ENCODE measurements at regions not wholly inside any gene's neighbourhood (a gene's known extent, or its start where the extent isn't known, plus 50 kb on each side); places are given as distances from the start of the nearest gene placed in this dataset.

GRCh38 chr9:129335464-129336129 is 157.5 kb upstream of the IER5L start:
- Histone ChIP-seq H3K9ac (ENCODE audit: insufficient read depth in 1 of 2, low read length in 2 of 2) (peak overlapping the region in 1 of 2 donors; percentile 35), H3K27me3 (ENCODE audit: control insufficient read depth in 3 of 3, insufficient read depth in 3 of 3, low read length in 2 of 3) (no peaks in the 10 kb centered on the region), H3K27ac (ENCODE audit: low read depth in 1 of 2, low read length in 1 of 2) (peak overlapping the region in 1 of 2 donors; percentile 87), H3K36me3 (ENCODE audit: control insufficient read depth in 4 of 4, insufficient read depth in 4 of 4, low read length in 4 of 4) (no peaks in the 10 kb centered on the region), H3K4me3 (no peak overlapping the region), H3K4me1 (ENCODE audit: control insufficient read depth in 5 of 5, insufficient read depth in 5 of 5, low read length in 5 of 5) (peaks cover 0 to 55% (median 26%) of the 10 kb centered on the region in 5 donors), H3K9me3 (ENCODE audit: control insufficient read depth in 4 of 4, insufficient read depth in 3 of 4, low read length in 3 of 4) (peaks cover 0 to 6% (median 2%) of the 10 kb centered on the region in 4 donors)
- ATAC-seq (ENCODE audit: insufficient read depth, low FRiP score) (no peak), DNase-seq (peak in 2 of 3 donors; percentile 34 to 39)
- WGBS, 2 donors, result 43 to 47% methylated on average over 7 of the region's 7 CpGs
- TF ChIP-seq, protein P1, sequence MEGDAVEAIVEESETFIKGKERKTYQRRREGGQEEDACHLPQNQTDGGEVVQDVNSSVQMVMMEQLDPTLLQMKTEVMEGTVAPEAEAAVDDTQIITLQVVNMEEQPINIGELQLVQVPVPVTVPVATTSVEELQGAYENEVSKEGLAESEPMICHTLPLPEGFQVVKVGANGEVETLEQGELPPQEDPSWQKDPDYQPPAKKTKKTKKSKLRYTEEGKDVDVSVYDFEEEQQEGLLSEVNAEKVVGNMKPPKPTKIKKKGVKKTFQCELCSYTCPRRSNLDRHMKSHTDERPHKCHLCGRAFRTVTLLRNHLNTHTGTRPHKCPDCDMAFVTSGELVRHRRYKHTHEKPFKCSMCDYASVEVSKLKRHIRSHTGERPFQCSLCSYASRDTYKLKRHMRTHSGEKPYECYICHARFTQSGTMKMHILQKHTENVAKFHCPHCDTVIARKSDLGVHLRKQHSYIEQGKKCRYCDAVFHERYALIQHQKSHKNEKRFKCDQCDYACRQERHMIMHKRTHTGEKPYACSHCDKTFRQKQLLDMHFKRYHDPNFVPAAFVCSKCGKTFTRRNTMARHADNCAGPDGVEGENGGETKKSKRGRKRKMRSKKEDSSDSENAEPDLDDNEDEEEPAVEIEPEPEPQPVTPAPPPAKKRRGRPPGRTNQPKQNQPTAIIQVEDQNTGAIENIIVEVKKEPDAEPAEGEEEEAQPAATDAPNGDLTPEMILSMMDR (IDR thresholded peaks at IDR 0.05; ENCODE audit: control extremely low read depth, extremely low read depth), result no peak

- Histone ChIP-seq H3K27me3 (ENCODE audit: control insufficient read depth in 3 of 3, insufficient read depth in 3 of 3, low read length in 2 of 3) (no peaks in the 10 kb centered on the region), H3K36me3 (ENCODE audit: control insufficient read depth in 4 of 4, insufficient read depth in 4 of 4, low read length in 4 of 4) (no peaks in the 10 kb centered on the region), H3K4me1 (ENCODE audit: control insufficient read depth in 5 of 5, insufficient read depth in 5 of 5, low read length in 5 of 5) (peaks cover 0 to 53% (median 19%) of the 10 kb centered on the region in 5 donors), H3K9ac (ENCODE audit: insufficient read depth in 1 of 2, low read length in 2 of 2) (peak overlapping the region in 1 of 2 donors; percentile 57), H3K9me3 (ENCODE audit: control insufficient read depth in 4 of 4, insufficient read depth in 3 of 4, low read length in 3 of 4) (peaks cover 0 to 6% (median 2%) of the 10 kb centered on the region in 4 donors), H3K4me3 (no peak overlapping the region), H3K27ac (ENCODE audit: low read depth in 1 of 2, low read length in 1 of 2) (peak overlapping the region; percentile 67 to 79)
- peak; percentile 85 for ATAC-seq (ENCODE audit: insufficient read depth, low FRiP score)
- TF ChIP-seq, protein P1 (IDR thresholded peaks at IDR 0.05; ENCODE audit: control extremely low read depth, extremely low read depth), result no peak
- 3 to 8% methylated on average over 28 of the region's 28 CpGs for WGBS, 2 donors
- peak; percentile 97 to 99 (median 98) for DNase-seq
These were observed 156.3 kb upstream of the IER5L start for GRCh38 chr9:129334105-129334935.

DNA sequence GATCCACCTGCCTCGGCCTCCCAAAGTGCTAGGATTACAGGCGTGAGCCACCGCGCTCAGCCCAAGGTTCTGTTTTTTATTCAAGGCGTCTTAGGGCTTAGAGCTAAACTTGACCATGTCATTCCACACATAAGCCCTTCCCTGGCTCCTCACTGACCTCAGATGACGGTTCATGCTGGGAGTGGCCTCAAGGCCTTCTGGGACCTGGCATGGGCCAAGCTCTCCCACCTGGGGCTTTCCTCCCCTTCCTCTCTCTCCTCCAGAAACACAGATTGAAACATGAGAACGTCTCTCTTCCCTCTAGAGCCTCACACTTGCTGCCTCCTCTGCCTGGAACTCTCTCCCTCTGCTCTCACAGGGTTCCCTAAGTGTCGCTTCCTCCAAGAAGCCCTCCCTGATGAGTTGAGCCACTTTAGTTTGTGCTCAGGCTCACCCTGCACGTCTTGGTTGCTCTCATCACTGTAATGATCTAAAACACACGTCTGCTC is 155.6 kb upstream of the IER5L start:
- DNase-seq (peak in 1 of 3 donors; percentile 26), ATAC-seq (ENCODE audit: insufficient read depth, low FRiP score) (peak; percentile 1)
- peak overlapping the region; percentile 67 to 79 for H3K27ac ChIP-seq (ENCODE audit: low read depth in 1 of 2, low read length in 1 of 2)
- H3K4me3 ChIP-seq, result no peak overlapping the region
- H3K9me3 ChIP-seq (ENCODE audit: control insufficient read depth in 4 of 4, insufficient read depth in 3 of 4, low read length in 3 of 4), result peaks cover 0 to 6% (median 2%) of the 10 kb centered on the region in 4 donors
- peaks cover 0 to 49% (median 20%) of the 10 kb centered on the region in 5 donors for H3K4me1 ChIP-seq (ENCODE audit: control insufficient read depth in 5 of 5, insufficient read depth in 5 of 5, low read length in 5 of 5)
- H3K9ac ChIP-seq (ENCODE audit: insufficient read depth in 1 of 2, low read length in 2 of 2), result peak overlapping the region in 1 of 2 donors; percentile 57
- H3K36me3 ChIP-seq (ENCODE audit: control insufficient read depth in 4 of 4, insufficient read depth in 4 of 4, low read length in 4 of 4), result no peaks in the 10 kb centered on the region
- 50 to 52% methylated on average over 10 of the region's 10 CpGs for WGBS, 2 donors
- TF ChIP-seq, protein P1 (IDR thresholded peaks at IDR 0.05; ENCODE audit: control extremely low read depth, extremely low read depth), result no peak
- no peaks in the 10 kb centered on the region for H3K27me3 ChIP-seq (ENCODE audit: control insufficient read depth in 3 of 3, insufficient read depth in 3 of 3, low read length in 2 of 3)

Measured in lung (tissue), 11 donors.